ENCODE measurements at regions not wholly inside any gene's neighbourhood (a gene's known extent, or its start where the extent isn't known, plus 50 kb on each side); places are given as distances from the start of the nearest gene placed in this dataset.

GRCh38 chr13:62162860-62163259 is 747.2 kb upstream of the PCDH20 start:
- FAIRE-seq (no peak), ATAC-seq (no peak), DNase-seq (ENCODE audit: low spot score) (no peak)
- intact Hi-C loops (cut with micrococcal nuclease; ENCODE audit: unreplicated experiment) = no loop called here
- no peak overlapping the region for H2AFZ ChIP-seq (ENCODE audit: low read length)
- ChIA-PET POLR2A (no interaction called here), CTCF (ENCODE audit: low intra/inter-chr PET ratio, low total read pairs) (no interaction called here)
- H3K4me2 ChIP-seq (ENCODE audit: low read depth, low read length) = no peak overlapping the region
- H4K20me1 ChIP-seq (ENCODE audit: insufficient read depth, low read length) = no peaks in the 10 kb centered on the region
- H3K9me3 ChIP-seq (ENCODE audit: low read length) = no peaks in the 10 kb centered on the region
- H3K79me2 ChIP-seq (ENCODE audit: insufficient read depth, low read length) = no peaks in the 10 kb centered on the region
- in situ Hi-C loops (cut with HindIII; ENCODE audit: extremely low pct_ligation_motif_present, low pct_unique_long_range_greater_than_20kb) = no loop called here
- no peak overlapping the region for H3K27ac ChIP-seq (ENCODE audit: extremely low read length, insufficient read depth, low read length)
- TF ChIP-seq, protein P1, sequence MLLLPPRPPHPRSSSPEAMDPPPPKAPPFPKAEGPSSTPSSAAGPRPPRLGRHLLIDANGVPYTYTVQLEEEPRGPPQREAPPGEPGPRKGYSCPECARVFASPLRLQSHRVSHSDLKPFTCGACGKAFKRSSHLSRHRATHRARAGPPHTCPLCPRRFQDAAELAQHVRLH (CRISPR knock-in tag; IDR thresholded peaks at IDR 0.05; ENCODE audit: borderline replicate concordance, low read depth) = no peak
- TF ChIP-seq ZFP82 (CRISPR knock-in tag; IDR thresholded peaks at IDR 0.05; ENCODE audit: borderline replicate concordance) (no peak), ASH2L (IDR thresholded peaks at IDR 0.05; ENCODE audit: insufficient read length, low read depth, low read length) (no peak), JUND (CRISPR knock-in tag; IDR thresholded peaks at IDR 0.05) (no peak), ZSCAN30 (CRISPR knock-in tag; IDR thresholded peaks at IDR 0.05) (no peak), FOXP4 (CRISPR knock-in tag; IDR thresholded peaks at IDR 0.05) (no peak), ZNF12 (CRISPR knock-in tag; IDR thresholded peaks at IDR 0.05) (no peak), ARHGAP35 (CRISPR knock-in tag; IDR thresholded peaks at IDR 0.05; ENCODE audit: borderline replicate concordance) (no peak), ZNF34 (CRISPR knock-in tag; IDR thresholded peaks at IDR 0.05; ENCODE audit: borderline replicate concordance) (no peak), ZNF501 (CRISPR knock-in tag; IDR thresholded peaks at IDR 0.05) (no peak), ZNF776 (CRISPR knock-in tag; IDR thresholded peaks at IDR 0.05) (no peak)
- TF ChIP-seq, protein P2, sequence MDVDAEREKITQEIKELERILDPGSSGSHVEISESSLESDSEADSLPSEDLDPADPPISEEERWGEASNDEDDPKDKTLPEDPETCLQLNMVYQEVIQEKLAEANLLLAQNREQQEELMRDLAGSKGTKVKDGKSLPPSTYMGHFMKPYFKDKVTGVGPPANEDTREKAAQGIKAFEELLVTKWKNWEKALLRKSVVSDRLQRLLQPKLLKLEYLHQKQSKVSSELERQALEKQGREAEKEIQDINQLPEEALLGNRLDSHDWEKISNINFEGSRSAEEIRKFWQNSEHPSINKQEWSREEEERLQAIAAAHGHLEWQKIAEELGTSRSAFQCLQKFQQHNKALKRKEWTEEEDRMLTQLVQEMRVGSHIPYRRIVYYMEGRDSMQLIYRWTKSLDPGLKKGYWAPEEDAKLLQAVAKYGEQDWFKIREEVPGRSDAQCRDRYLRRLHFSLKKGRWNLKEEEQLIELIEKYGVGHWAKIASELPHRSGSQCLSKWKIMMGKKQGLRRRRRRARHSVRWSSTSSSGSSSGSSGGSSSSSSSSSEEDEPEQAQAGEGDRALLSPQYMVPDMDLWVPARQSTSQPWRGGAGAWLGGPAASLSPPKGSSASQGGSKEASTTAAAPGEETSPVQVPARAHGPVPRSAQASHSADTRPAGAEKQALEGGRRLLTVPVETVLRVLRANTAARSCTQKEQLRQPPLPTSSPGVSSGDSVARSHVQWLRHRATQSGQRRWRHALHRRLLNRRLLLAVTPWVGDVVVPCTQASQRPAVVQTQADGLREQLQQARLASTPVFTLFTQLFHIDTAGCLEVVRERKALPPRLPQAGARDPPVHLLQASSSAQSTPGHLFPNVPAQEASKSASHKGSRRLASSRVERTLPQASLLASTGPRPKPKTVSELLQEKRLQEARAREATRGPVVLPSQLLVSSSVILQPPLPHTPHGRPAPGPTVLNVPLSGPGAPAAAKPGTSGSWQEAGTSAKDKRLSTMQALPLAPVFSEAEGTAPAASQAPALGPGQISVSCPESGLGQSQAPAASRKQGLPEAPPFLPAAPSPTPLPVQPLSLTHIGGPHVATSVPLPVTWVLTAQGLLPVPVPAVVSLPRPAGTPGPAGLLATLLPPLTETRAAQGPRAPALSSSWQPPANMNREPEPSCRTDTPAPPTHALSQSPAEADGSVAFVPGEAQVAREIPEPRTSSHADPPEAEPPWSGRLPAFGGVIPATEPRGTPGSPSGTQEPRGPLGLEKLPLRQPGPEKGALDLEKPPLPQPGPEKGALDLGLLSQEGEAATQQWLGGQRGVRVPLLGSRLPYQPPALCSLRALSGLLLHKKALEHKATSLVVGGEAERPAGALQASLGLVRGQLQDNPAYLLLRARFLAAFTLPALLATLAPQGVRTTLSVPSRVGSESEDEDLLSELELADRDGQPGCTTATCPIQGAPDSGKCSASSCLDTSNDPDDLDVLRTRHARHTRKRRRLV (CRISPR knock-in tag; IDR thresholded peaks at IDR 0.05) = no peak
- H3K4me1 ChIP-seq (ENCODE audit: insufficient read depth, low read length) = no peaks in the 10 kb centered on the region
- H3K9ac ChIP-seq (ENCODE audit: insufficient read depth, low read depth, low read length) = no peak overlapping the region
- 0% methylated on average over 2 of the region's 2 CpGs for WGBS (ENCODE audit: low lambda C conversion rate)
- H3K36me3 ChIP-seq (replicated peaks in 1 of 2; ENCODE audit: control insufficient read depth in 1 of 2, insufficient read depth in 2 of 2, low read length in 2 of 2) = no peaks in the 10 kb centered on the region
- no peaks in the 10 kb centered on the region for H3K27me3 ChIP-seq (ENCODE audit: control insufficient read depth in 1 of 2, insufficient read depth in 2 of 2, low read length in 2 of 2)
- BruUV-seq (replicated peaks) = no TSS peak
- H3K4me3 ChIP-seq (replicated peaks in 1 of 3; ENCODE audit: insufficient read depth in 1 of 3, low read depth in 2 of 3, low read length in 3 of 3) = no peak overlapping the region
